ENCODE measurements at regions not wholly inside any gene's neighbourhood (a gene's known extent, or its start where the extent isn't known, plus 50 kb on each side); places are given as distances from the start of the nearest gene placed in this dataset.
"Not testable (repeated sequence)": the region's sequence is repeated elsewhere in the genome, so short reads cannot be mapped to it uniquely, and the experiment has no call there.

GRCh38 chr4:149214301-149214700, 601.3 kb downstream of the IQCM start:
- no peak for DNase-seq (ENCODE audit: low spot score)
- intact Hi-C loops (cut with DNase I), result no loop called here
- no peak for ATAC-seq

- no peak for DNase-seq (ENCODE audit: low spot score)
- ATAC-seq, result no peak
- intact Hi-C loops (cut with DNase I), result no loop called here
Observed at GRCh38 chr4:149211876-149212275, 603.8 kb downstream of the IQCM start.

GRCh38 chr4:149203256-149204001, 612.2 kb downstream of the IQCM start:
- no peak for DNase-seq (ENCODE audit: low spot score)
- intact Hi-C loops (cut with DNase I), result no loop called here
- peak; percentile 32 for ATAC-seq

- DNase-seq (ENCODE audit: low spot score) (no peak), ATAC-seq (no peak)
- intact Hi-C loops (cut with DNase I), result no loop called here
Observed at GRCh38 chr4:149202117-149202516, 613.5 kb downstream of the IQCM start.

GRCh38 chr4:149199594-149199993, 616.0 kb downstream of the IQCM start:
- intact Hi-C loops (cut with DNase I), result no loop called here
- DNase-seq (ENCODE audit: low spot score) (no peak), ATAC-seq (no peak)

GRCh38 chr4:149194061-149194460, 621.6 kb downstream of the IQCM start:
- ATAC-seq, result no peak
- intact Hi-C loops (cut with DNase I), result no loop called here

GRCh38 chr4:149187726-149188125, 627.9 kb downstream of the IQCM start:
- DNase-seq (ENCODE audit: low spot score) (no peak), ATAC-seq (no peak)
- intact Hi-C loops (cut with DNase I), result no loop called here

More at GRCh38 chr4:149194061-149194460, 621.6 kb downstream of the IQCM start:
- DNase-seq (ENCODE audit: low spot score), result no peak

- intact Hi-C loops (cut with DNase I), result no loop called here
- DNase-seq (ENCODE audit: low spot score) (no peak), ATAC-seq (no peak)
Observed at GRCh38 chr4:149183638-149184037, 632.0 kb downstream of the IQCM start.

- ATAC-seq; DNase-seq (ENCODE audit: low spot score); intact Hi-C loops (cut with DNase I): not testable (repeated sequence)
Observed at GRCh38 chr4:149181459-149181858, 634.2 kb downstream of the IQCM start.

GRCh38 chr4:149176039-149176438, 639.6 kb downstream of the IQCM start:
- intact Hi-C loops (cut with DNase I), result no loop called here

GRCh38 chr4:149175549-149175948, 640.1 kb downstream of the IQCM start:
- intact Hi-C loops (cut with DNase I), result no loop called here
- no peak for ATAC-seq
- no peak for DNase-seq (ENCODE audit: low spot score)

More at GRCh38 chr4:149176039-149176438, 639.6 kb downstream of the IQCM start:
- no peak for ATAC-seq
- DNase-seq (ENCODE audit: low spot score), result no peak

GRCh38 chr4:149173241-149174013, 642.2 kb downstream of the IQCM start:
- intact Hi-C loops (cut with DNase I), result no loop called here
- ATAC-seq (no peak), DNase-seq (ENCODE audit: low spot score) (no peak)

GRCh38 chr4:149168645-149169044, 647.0 kb downstream of the IQCM start:
- DNase-seq (ENCODE audit: low spot score), result no peak
- no peak for ATAC-seq
- intact Hi-C loops (cut with DNase I), result no loop called here

- intact Hi-C loops (cut with DNase I), result no loop called here
- DNase-seq (ENCODE audit: low spot score), result no peak
- ATAC-seq, result no peak
Observed at GRCh38 chr4:149166876-149167275, 648.8 kb downstream of the IQCM start.

GRCh38 chr4:149166365-149166764, 649.3 kb downstream of the IQCM start:
- intact Hi-C loops (cut with DNase I), result no loop called here
- DNase-seq (ENCODE audit: low spot score) (no peak), ATAC-seq (no peak)

GRCh38 chr4:149164282-149164681, 651.4 kb downstream of the IQCM start:
- ATAC-seq, result no peak
- DNase-seq (ENCODE audit: low spot score), result no peak
- intact Hi-C loops (cut with DNase I), result no loop called here

GRCh38 chr4:149161247-149161646, 654.4 kb downstream of the IQCM start:
- DNase-seq (ENCODE audit: low spot score) (no peak), ATAC-seq (no peak)
- intact Hi-C loops (cut with DNase I), result no loop called here

GRCh38 chr4:149160370-149160769, 655.3 kb downstream of the IQCM start:
- DNase-seq (ENCODE audit: low spot score) (no peak), ATAC-seq (no peak)
- intact Hi-C loops (cut with DNase I), result no loop called here

- no peak for ATAC-seq
- no peak for DNase-seq (ENCODE audit: low spot score)
- intact Hi-C loops (cut with DNase I), result no loop called here
Observed at GRCh38 chr4:149158817-149159216, 656.8 kb downstream of the IQCM start.

GRCh38 chr4:149145803-149146202, 669.8 kb downstream of the IQCM start:
- intact Hi-C loops (cut with DNase I), result no loop called here
- DNase-seq (ENCODE audit: low spot score) (no peak), ATAC-seq (no peak)
